ENCODE measurements at regions not wholly inside any gene's neighbourhood (a gene's known extent, or its start where the extent isn't known, plus 50 kb on each side); places are given as distances from the start of the nearest gene placed in this dataset.

DNA sequence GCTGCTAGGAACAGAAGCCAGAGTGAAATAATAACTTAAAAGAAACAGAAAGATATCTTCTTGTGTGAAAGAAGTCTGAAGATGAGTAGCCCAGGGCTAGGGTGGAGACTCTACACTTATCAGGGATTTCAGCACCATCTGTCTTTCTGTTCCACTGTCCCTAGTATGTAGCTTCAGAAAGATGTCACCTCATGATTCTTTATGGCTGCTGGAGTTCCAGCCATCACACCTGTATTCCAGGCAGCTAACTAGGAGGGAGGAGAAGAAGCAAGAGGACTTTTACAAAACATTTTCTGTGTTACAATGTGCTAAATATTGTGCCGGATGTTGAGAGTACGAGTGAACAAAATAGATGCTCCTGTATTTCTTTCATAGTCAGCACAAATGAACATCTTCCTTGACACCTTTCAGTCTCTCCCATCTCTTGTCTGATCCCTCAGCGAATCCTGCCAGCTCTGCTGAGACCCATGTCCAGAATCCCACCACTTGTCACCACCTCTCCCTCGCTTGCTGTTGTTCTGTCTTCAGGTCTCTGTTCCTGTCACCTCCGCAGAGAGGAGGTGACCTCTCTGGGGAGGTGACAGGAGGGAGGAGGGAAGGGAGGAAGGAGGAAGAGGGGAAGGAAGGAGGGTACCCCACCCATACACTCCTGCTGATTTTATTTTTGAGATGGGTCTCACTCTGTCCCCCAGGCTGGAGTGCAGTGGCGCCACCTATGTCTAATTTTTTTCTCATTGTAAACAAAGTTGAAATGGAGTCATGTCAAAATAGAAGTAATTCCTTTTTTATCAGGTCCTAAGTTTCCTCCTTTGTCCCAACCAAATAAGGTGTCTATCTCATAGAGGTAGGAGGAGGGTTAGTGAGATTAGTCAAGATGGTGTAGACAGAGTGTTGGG lies 188.9 kb downstream of the TFAP2C start:
- Histone ChIP-seq H3K9ac (ENCODE audit: low read length) (no peak overlapping the region), H3K4me1 (ENCODE audit: control insufficient read depth, insufficient read depth, low read length) (peaks cover 10% of the 10 kb centered on the region), H3K27me3 (ENCODE audit: control insufficient read depth, insufficient read depth, low read length) (no peaks in the 10 kb centered on the region), H3K27ac (ENCODE audit: low read depth, low read length) (no peak overlapping the region), H3K4me3 (ENCODE audit: low read depth, low read length) (no peak overlapping the region), H3K9me3 (ENCODE audit: control insufficient read depth, insufficient read depth, low read depth, low read length) (peaks cover 4% of the 10 kb centered on the region), H3K36me3 (ENCODE audit: control insufficient read depth, insufficient read depth, low read length) (no peaks in the 10 kb centered on the region)

DNA sequence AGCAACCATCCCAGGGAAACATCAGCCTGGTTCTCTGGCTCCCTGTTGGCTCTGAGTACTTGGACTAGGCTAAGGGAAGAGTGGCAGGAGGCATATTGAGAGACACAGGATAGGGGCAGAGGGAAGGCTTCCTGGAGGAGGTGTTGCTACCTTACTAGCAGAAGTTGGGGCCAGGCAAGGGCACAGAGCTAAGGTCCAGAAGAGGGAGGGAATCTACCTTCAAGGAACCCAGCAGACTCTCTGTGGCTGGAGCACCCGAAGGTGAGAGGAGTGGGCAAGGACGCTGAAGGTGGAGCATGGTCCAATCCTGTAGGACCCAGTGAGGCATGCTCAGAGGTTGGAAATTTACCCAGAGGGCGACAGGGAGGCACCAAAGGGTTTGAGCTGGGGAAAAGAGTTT lies 191.9 kb downstream of the TFAP2C start:
- H3K27me3 ChIP-seq (ENCODE audit: control insufficient read depth, insufficient read depth, low read length) = no peaks in the 10 kb centered on the region
- peaks cover 2% of the 10 kb centered on the region; the same call in 1 of the 2 replicates for H3K9me3 ChIP-seq (ENCODE audit: control insufficient read depth, insufficient read depth, low read depth, low read length)
- peaks cover 10% of the 10 kb centered on the region for H3K4me1 ChIP-seq (ENCODE audit: control insufficient read depth, insufficient read depth, low read length)

DNA sequence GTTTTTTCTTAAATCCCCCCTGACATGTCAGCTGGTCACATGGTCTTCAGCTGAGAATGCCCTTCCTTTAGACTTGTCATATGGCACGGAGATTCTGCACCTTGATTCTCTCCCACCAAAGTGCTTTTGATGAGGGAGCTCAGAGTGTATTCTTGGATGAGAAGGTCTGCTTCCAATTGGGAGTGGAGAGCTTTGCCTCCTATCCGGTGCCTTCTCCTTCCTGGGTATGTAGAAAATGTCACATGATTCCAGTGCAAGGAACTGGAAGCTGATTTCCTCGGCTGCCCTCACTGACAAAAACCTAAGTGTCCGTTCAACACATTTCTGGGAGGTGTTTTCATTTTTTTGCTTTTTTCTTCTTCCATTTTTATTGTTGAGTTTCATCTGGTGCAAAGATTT lies 197.2 kb downstream of the TFAP2C start:
- no peak overlapping the region for H3K27ac ChIP-seq (ENCODE audit: low read depth, low read length)
- no peak overlapping the region for H3K4me3 ChIP-seq (ENCODE audit: low read depth, low read length)
- H3K9me3 ChIP-seq (ENCODE audit: control insufficient read depth, insufficient read depth, low read depth, low read length) = no peaks in the 10 kb centered on the region
- H3K4me1 ChIP-seq (ENCODE audit: control insufficient read depth, insufficient read depth, low read length) = peaks cover 41% of the 10 kb centered on the region
- H3K9ac ChIP-seq (ENCODE audit: low read length) = no peak overlapping the region
- no peaks in the 10 kb centered on the region for H3K36me3 ChIP-seq (ENCODE audit: control insufficient read depth, insufficient read depth, low read length)
- no peaks in the 10 kb centered on the region for H3K27me3 ChIP-seq (ENCODE audit: control insufficient read depth, insufficient read depth, low read length)

More for the DNA sequence above, 191.9 kb downstream of the TFAP2C start:
- no peaks in the 10 kb centered on the region for H3K36me3 ChIP-seq (ENCODE audit: control insufficient read depth, insufficient read depth, low read length)
- no peak overlapping the region for H3K4me3 ChIP-seq (ENCODE audit: low read depth, low read length)
- no peak overlapping the region for H3K9ac ChIP-seq (ENCODE audit: low read length)
- no peak overlapping the region for H3K27ac ChIP-seq (ENCODE audit: low read depth, low read length)

DNA sequence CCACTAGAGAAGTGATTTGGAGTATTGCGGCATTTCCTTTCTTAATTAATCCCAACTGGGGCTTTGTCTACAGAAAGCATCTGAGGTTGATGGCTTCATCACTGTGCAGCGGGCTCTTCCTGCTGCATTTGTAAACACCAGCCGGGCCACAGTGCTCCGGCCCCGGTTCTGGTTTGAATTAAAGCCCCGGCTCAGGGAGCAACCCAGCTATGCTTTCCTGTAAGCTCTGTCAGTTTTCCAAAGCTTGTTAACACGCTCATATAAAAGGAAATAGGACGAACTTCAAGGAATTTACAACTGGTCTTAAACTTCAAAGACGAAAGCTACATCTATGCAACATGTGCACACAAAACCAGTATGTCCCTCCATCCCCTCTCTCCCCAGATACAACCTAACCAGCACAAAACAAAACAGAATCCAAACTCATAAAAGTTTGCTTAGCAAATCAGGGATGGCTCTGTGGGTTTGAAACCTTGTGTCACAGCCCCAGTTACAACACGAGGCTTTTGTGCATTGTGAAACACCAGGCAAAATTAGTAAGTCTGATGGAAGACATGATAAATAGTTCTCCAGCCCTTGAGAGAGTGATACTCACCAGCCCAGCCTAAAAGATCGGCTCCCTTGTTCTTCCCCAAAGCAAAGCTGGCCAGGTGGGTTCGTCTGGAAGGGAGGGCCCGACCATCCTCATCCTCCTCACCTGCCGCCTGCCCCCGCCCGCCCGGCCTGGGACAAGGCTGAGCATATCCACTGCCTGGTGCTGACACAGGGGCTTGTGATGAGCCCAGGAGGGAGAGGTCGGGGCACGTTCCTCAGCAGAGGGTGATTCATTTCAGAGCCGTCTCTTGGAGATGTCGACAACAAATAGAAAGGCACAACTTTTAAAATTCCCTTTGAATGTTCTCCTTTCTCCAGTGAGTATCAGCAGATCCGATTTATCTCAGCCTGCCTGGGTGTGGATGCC lies 197.9 kb downstream of the TFAP2C start:
- Histone ChIP-seq H3K9ac (ENCODE audit: low read length) (no peak overlapping the region), H3K4me3 (ENCODE audit: low read depth, low read length) (no peak overlapping the region), H3K27ac (ENCODE audit: low read depth, low read length) (no peak overlapping the region), H3K36me3 (ENCODE audit: control insufficient read depth, insufficient read depth, low read length) (no peaks in the 10 kb centered on the region), H3K9me3 (ENCODE audit: control insufficient read depth, insufficient read depth, low read depth, low read length) (no peaks in the 10 kb centered on the region), H3K4me1 (ENCODE audit: control insufficient read depth, insufficient read depth, low read length) (peaks cover 41% of the 10 kb centered on the region), H3K27me3 (ENCODE audit: control insufficient read depth, insufficient read depth, low read length) (no peaks in the 10 kb centered on the region)

DNA sequence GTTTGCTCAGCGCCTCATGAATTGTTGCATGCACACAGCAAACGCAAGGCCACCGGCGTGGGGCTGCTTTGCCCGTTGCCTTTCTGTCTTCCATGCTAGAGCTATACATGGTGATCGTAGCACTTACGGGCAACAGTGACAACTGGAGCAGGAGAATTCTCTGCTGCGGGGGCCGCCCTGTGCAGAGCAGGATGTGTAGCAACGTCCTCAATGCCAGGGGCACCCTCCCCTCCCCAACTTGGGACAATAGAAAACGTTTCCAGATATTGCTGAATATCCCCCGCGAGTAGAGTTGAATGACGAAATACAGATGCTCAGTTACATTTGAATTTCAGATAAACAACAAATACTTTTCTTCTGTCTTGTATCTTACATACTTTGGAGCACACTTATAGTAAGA lies 198.7 kb downstream of the TFAP2C start:
- H3K4me3 ChIP-seq (ENCODE audit: low read depth, low read length) = no peak overlapping the region
- H3K27ac ChIP-seq (ENCODE audit: low read depth, low read length) = no peak overlapping the region
- no peaks in the 10 kb centered on the region for H3K36me3 ChIP-seq (ENCODE audit: control insufficient read depth, insufficient read depth, low read length)
- no peak overlapping the region for H3K9ac ChIP-seq (ENCODE audit: low read length)
- H3K27me3 ChIP-seq (ENCODE audit: control insufficient read depth, insufficient read depth, low read length) = no peaks in the 10 kb centered on the region
- H3K9me3 ChIP-seq (ENCODE audit: control insufficient read depth, insufficient read depth, low read depth, low read length) = no peaks in the 10 kb centered on the region
- peaks cover 41% of the 10 kb centered on the region for H3K4me1 ChIP-seq (ENCODE audit: control insufficient read depth, insufficient read depth, low read length)

DNA sequence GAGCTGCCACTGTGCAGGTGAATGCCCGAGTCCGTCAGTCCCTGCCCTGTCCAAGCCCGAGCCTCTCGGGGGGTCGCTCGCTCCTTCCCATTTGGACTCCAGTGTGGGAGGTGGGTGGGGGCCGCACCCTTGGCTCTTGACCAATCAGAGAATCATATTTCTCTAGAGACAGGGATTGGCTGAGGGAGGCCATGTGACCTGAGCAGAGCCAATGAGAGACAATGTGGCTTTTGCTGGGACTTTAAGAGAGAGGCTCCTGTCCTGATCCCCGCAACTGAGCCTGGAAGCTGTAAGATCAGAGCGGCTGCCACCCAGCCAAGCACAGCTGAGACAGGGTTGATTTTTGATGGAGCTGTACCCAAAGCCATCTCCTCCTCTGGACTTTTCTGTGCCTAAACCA lies 199.3 kb downstream of the TFAP2C start:
- no peak overlapping the region for H3K27ac ChIP-seq (ENCODE audit: low read depth, low read length)
- H3K9ac ChIP-seq (ENCODE audit: low read length) = no peak overlapping the region

DNA sequence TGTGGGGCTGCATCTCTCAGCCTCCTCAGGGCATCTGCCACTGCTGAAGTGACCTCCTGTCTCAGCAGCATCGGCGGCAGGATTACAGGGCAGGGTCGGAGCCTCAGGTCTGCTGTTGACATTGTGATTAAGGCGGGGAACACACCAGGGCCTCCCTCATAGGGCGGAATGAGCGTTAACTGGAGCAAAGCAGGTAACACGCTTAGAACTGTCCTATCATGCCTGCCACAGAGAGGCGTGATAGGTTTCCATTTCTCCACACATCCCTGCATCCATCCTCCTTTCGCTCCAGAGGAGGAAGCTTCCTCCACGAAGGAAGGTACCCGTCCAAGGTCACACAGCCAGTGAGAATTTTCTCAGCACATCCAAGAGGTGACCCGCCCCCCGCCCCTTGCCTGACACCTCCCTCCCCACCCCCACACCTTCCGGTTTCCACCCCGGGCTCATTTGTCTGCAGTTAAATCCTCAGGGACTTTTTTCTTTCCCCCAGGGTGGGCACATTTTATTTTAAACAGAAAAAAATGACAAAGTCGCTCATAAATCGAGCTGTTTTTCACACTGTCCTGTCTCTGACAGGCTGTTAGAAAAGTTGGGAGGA lies 200.8 kb downstream of the TFAP2C start:
- peak overlapping the region; percentile 39; the same call in 1 of the 2 replicates for H3K27ac ChIP-seq (ENCODE audit: low read depth, low read length)
- no peak overlapping the region for H3K9ac ChIP-seq (ENCODE audit: low read length)
- H3K4me3 ChIP-seq (ENCODE audit: low read depth, low read length) = peak overlapping the region; percentile 30
- H3K36me3 ChIP-seq (ENCODE audit: control insufficient read depth, insufficient read depth, low read length) = no peaks in the 10 kb centered on the region
- H3K9me3 ChIP-seq (ENCODE audit: control insufficient read depth, insufficient read depth, low read depth, low read length) = no peaks in the 10 kb centered on the region
- H3K4me1 ChIP-seq (ENCODE audit: control insufficient read depth, insufficient read depth, low read length) = peaks cover 46% of the 10 kb centered on the region
- no peaks in the 10 kb centered on the region for H3K27me3 ChIP-seq (ENCODE audit: control insufficient read depth, insufficient read depth, low read length)

More for the DNA sequence above, 199.3 kb downstream of the TFAP2C start:
- no peak overlapping the region for H3K4me3 ChIP-seq (ENCODE audit: low read depth, low read length)
- no peaks in the 10 kb centered on the region for H3K36me3 ChIP-seq (ENCODE audit: control insufficient read depth, insufficient read depth, low read length)
- H3K4me1 ChIP-seq (ENCODE audit: control insufficient read depth, insufficient read depth, low read length) = peaks cover 41% of the 10 kb centered on the region
- no peaks in the 10 kb centered on the region for H3K9me3 ChIP-seq (ENCODE audit: control insufficient read depth, insufficient read depth, low read depth, low read length)
- H3K27me3 ChIP-seq (ENCODE audit: control insufficient read depth, insufficient read depth, low read length) = no peaks in the 10 kb centered on the region

DNA sequence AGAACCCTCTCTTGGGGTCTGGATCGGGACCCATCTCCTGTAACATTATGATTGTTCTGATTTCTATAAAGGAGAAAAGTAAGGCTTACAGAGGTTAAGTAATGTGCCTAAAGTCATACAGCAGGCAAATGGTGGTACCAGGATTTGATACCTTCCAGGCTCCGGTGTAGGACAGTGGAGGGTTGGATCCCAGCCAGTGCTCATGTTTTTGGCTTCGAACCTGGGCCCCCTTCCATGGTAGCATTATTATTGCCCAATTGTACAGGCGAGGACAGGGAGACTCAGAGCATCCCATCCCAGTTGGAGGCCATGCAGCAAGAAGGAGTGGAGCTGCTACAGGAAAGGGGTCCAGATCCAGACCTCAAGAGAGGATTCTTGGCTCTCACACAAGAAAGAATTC lies 202.7 kb downstream of the TFAP2C start:
- Histone ChIP-seq H3K27me3 (ENCODE audit: control insufficient read depth, insufficient read depth, low read length) (no peaks in the 10 kb centered on the region; the same call in 1 of the 2 replicates), H3K4me1 (ENCODE audit: control insufficient read depth, insufficient read depth, low read length) (peaks cover 42% of the 10 kb centered on the region), H3K4me3 (ENCODE audit: low read depth, low read length) (no peak overlapping the region), H3K9me3 (ENCODE audit: control insufficient read depth, insufficient read depth, low read depth, low read length) (no peaks in the 10 kb centered on the region), H3K27ac (ENCODE audit: low read depth, low read length) (no peak overlapping the region), H3K9ac (ENCODE audit: low read length) (no peak overlapping the region), H3K36me3 (ENCODE audit: control insufficient read depth, insufficient read depth, low read length) (no peaks in the 10 kb centered on the region)

DNA sequence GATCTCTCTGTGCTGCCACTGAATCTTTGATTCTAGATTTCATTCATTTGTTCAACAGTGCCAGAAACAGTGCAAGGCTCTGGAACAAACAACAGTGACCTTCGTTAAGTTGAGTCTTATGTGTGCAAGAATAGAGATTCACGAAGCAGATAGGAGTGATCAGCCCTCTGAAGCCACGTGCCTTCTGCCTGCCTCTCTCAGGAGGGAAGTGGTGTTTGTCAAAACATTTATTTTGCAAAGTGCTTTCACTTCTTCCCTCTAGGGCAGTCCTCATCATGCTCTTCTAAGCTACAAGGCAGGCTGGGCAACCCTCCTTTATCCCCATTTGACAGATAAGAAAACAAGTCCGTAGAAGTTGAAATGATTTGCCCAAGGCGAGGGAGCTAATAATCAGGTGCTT lies 204.3 kb downstream of the TFAP2C start:
- Histone ChIP-seq H3K36me3 (ENCODE audit: control insufficient read depth, insufficient read depth, low read length) (no peaks in the 10 kb centered on the region), H3K9ac (ENCODE audit: low read length) (no peak overlapping the region), H3K27me3 (ENCODE audit: control insufficient read depth, insufficient read depth, low read length) (peaks cover 7% of the 10 kb centered on the region; the same call in 1 of the 2 replicates), H3K9me3 (ENCODE audit: control insufficient read depth, insufficient read depth, low read depth, low read length) (no peaks in the 10 kb centered on the region), H3K4me3 (ENCODE audit: low read depth, low read length) (no peak overlapping the region), H3K27ac (ENCODE audit: low read depth, low read length) (no peak overlapping the region), H3K4me1 (ENCODE audit: control insufficient read depth, insufficient read depth, low read length) (peaks cover 30% of the 10 kb centered on the region)

DNA sequence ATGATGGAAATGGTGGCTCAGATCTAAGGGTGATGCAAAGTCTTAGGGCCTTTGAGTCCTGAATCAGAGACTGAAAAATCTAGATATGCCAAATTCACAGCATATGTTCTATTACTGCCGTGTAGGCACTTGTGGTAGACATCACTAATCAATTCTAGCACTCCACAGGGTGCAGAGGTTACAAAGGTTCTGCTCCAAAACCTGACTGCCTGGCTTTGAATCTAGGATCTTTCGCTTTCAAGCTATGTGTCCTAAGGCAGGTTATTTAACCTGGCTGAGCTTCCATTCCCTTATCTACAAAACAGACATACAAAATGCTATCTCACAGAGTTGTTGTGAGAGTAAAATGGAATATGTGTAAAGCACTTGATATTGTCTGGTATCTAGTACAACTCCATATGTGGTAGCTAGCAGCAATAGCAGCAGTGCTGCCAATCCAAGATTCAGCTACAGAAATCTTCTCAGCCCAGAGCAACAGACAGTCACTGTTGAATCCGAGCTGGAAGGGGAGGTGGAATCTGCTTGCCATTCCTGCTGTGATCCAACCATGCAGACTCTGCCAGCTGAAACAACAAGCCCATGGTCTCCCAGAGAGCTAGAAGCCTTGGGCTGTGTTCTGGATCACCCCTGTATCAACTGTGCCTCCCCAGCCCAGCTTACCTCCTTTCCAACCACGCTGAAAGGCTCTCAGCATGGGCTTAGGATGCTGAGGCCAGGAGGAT lies 206.9 kb downstream of the TFAP2C start:
- H3K27me3 ChIP-seq (ENCODE audit: control insufficient read depth, insufficient read depth, low read length) = peaks cover 7% of the 10 kb centered on the region; the same call in 1 of the 2 replicates
- H3K4me1 ChIP-seq (ENCODE audit: control insufficient read depth, insufficient read depth, low read length) = peaks cover 9% of the 10 kb centered on the region
- H3K9me3 ChIP-seq (ENCODE audit: control insufficient read depth, insufficient read depth, low read depth, low read length) = no peaks in the 10 kb centered on the region
- H3K27ac ChIP-seq (ENCODE audit: low read depth, low read length) = no peak overlapping the region
- H3K36me3 ChIP-seq (ENCODE audit: control insufficient read depth, insufficient read depth, low read length) = no peaks in the 10 kb centered on the region
- no peak overlapping the region for H3K4me3 ChIP-seq (ENCODE audit: low read depth, low read length)
- no peak overlapping the region for H3K9ac ChIP-seq (ENCODE audit: low read length)

Measured in HUES6 (cell line).